ENCODE measurements at regions not wholly inside any gene's neighbourhood (a gene's known extent, or its start where the extent isn't known, plus 50 kb on each side); places are given as distances from the start of the nearest gene placed in this dataset.

DNA sequence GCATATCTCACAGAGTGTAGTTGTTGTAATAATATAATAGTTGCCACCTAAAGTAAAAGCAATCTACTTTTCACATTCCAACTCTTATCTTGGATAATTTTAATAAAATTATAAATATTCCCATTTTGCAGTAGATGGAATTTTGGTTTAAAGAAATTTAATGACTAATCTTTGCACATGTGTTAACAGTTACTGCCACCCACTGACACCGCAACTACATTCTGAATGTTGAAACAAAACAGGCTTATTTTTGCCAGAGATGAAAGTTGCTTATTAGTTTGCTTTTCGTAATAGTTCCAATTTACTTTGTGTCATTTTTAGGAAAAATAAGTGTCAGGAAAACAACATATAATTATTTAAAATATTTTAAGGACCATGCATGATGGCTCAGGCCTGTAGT is 557.5 kb upstream of the PCDH15 start:
- no peak for DNase-seq (ENCODE audit: low read depth, low spot score)
- no peak for TF ChIP-seq CTCF (IDR thresholded peaks at IDR 0.05; ENCODE audit: low read depth, low read length)
- H3K27me3 ChIP-seq (ENCODE audit: control insufficient read depth, insufficient read depth, low read length): no peaks in the 10 kb centered on the region
- no peak overlapping the region for H3K27ac ChIP-seq (ENCODE audit: low read depth, low read length)
- ChIA-PET CTCF (no interaction called here), POLR2A (no interaction called here)
- H3K4me3 ChIP-seq (ENCODE audit: low read depth, low read length): no peak overlapping the region
- no peaks in the 10 kb centered on the region for H3K9me3 ChIP-seq (ENCODE audit: control insufficient read depth, insufficient read depth, low read length)

GRCh38 chr10:55353414-55353813 is 552.4 kb upstream of the PCDH15 start:
- ChIA-PET POLR2A (no interaction called here), CTCF (no interaction called here)
- Histone ChIP-seq H3K4me3 (ENCODE audit: low read depth, low read length) (no peak overlapping the region), H3K27me3 (ENCODE audit: control insufficient read depth, insufficient read depth, low read length) (no peaks in the 10 kb centered on the region), H3K27ac (ENCODE audit: low read depth, low read length) (no peak overlapping the region), H3K9me3 (ENCODE audit: control insufficient read depth, insufficient read depth, low read length) (no peaks in the 10 kb centered on the region)
- TF ChIP-seq CTCF (IDR thresholded peaks at IDR 0.05; ENCODE audit: low read depth, low read length): no peak
- DNase-seq (ENCODE audit: low read depth, low spot score): no peak

DNA sequence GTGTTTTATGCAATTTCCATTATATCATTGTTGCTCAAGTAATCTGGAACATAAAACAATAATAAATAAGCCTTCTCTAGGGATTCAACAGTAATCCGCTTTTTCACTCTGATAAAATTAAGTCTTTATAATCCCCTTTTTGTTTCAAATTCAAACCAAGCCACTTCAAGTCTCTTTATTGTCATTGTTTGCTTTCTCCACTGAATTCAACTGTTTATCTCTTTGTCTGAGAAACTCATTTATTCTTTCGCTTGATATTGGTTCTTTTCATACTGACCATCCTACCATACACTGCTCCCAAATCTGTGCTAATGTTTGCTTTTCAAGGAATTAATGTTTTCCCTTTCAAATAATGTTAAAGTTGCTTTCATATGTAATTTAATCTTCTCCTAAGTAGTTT is 550.4 kb upstream of the PCDH15 start:
- no peak overlapping the region for H3K4me3 ChIP-seq (ENCODE audit: low read depth, low read length)
- ChIA-PET POLR2A (no interaction called here), CTCF (no interaction called here)
- H3K27me3 ChIP-seq (ENCODE audit: control insufficient read depth, insufficient read depth, low read length): no peaks in the 10 kb centered on the region
- TF ChIP-seq CTCF (IDR thresholded peaks at IDR 0.05; ENCODE audit: low read depth, low read length): no peak
- DNase-seq (ENCODE audit: low read depth, low spot score): no peak
- H3K27ac ChIP-seq (ENCODE audit: low read depth, low read length): no peak overlapping the region
- no peaks in the 10 kb centered on the region for H3K9me3 ChIP-seq (ENCODE audit: control insufficient read depth, insufficient read depth, low read length)

GRCh38 chr10:55348534-55348933 is 547.5 kb upstream of the PCDH15 start:
- Histone ChIP-seq H3K9me3 (ENCODE audit: control insufficient read depth, insufficient read depth, low read length) (no peaks in the 10 kb centered on the region), H3K27me3 (ENCODE audit: control insufficient read depth, insufficient read depth, low read length) (no peaks in the 10 kb centered on the region), H3K27ac (ENCODE audit: low read depth, low read length) (no peak overlapping the region), H3K4me3 (ENCODE audit: low read depth, low read length) (no peak overlapping the region)
- DNase-seq (ENCODE audit: low read depth, low spot score): no peak
- ChIA-PET POLR2A (no interaction called here), CTCF (no interaction called here)
- TF ChIP-seq CTCF (IDR thresholded peaks at IDR 0.05; ENCODE audit: low read depth, low read length): no peak

DNA sequence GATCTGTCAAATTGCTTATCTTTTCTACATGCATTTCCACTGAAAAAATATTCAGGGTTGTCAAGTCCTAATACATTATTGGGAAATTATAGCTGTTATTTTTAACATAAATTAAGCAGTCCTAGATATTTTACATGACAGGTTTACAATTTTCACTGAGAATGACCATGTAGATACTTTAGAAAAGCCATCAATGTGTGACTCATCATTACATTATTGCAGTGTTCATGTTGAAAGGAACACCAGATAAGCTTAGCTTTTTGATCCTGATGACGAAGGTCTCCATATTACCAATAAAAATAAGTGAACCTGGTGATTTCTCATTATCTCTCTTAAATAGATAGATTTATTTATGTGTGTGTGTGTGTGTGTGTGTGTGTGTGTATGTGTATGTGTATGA is 529.5 kb upstream of the PCDH15 start:
- TF ChIP-seq CTCF (IDR thresholded peaks at IDR 0.05; ENCODE audit: low read depth, low read length): no peak
- Histone ChIP-seq H3K9me3 (ENCODE audit: control insufficient read depth, insufficient read depth, low read length) (no peaks in the 10 kb centered on the region), H3K4me3 (ENCODE audit: low read depth, low read length) (no peak overlapping the region), H3K27me3 (ENCODE audit: control insufficient read depth, insufficient read depth, low read length) (no peaks in the 10 kb centered on the region), H3K27ac (ENCODE audit: low read depth, low read length) (no peak overlapping the region)
- ChIA-PET CTCF (no interaction called here), POLR2A (no interaction called here)
- DNase-seq (ENCODE audit: low read depth, low spot score): no peak
